Liver (tissue), 8 donors: ENCODE measurements at regions not wholly inside any gene's neighbourhood (a gene's known extent, or its start where the extent isn't known, plus 50 kb on each side); places are given as distances from the start of the nearest gene placed in this dataset.

Experiments used
- DNase-seq: peaks from one replicate; pipeline ENCODE4 v3.0.0-alpha.2; 2017; ENCODE audit warnings: low spot score
- H3K27ac ChIP-seq, 2 donors: one replicate each; pipeline ENCODE4 v1.7.0; 2013; ENCODE audit warnings: inconsistent platforms in 2 of 2, low read length in 2 of 2, control low read depth in 1 of 2, low read depth in 1 of 2, mild to moderate bottlenecking in 1 of 2
- H3K27me3 ChIP-seq, 4 donors: one replicate each; pipeline versions ENCODE4 v1.6.1 to v1.7.0; 2013; ENCODE audit warnings: low read length in 3 of 4, inconsistent platforms in 1 of 4, mild to moderate bottlenecking in 1 of 4, moderate library complexity in 1 of 4; ENCODE audit not compliant: control insufficient read depth in 4 of 4, insufficient read depth in 4 of 4
- H3K36me3 ChIP-seq, 4 donors: one replicate each; pipeline versions ENCODE4 v1.6.1 to v1.7.0; 2013; ENCODE audit warnings: low read length in 3 of 4, mild to moderate bottlenecking in 3 of 4, low read depth in 1 of 4, moderate library complexity in 1 of 4; ENCODE audit not compliant: control insufficient read depth in 4 of 4, insufficient read depth in 3 of 4
- H3K4me1 ChIP-seq, 4 donors: one replicate each; pipeline versions ENCODE4 v1.6.1 to v1.7.0; 2013; ENCODE audit warnings: low read length in 3 of 4, mild to moderate bottlenecking in 3 of 4, moderate library complexity in 1 of 4; ENCODE audit not compliant: control insufficient read depth in 4 of 4, insufficient read depth in 4 of 4
- H3K4me3 ChIP-seq, 3 donors: one replicate each; pipeline versions ENCODE4 v1.6.1 to v1.7.0; 2013; ENCODE audit warnings: low read length in 3 of 3, control low read depth in 1 of 3, low read depth in 1 of 3, mild to moderate bottlenecking in 1 of 3
- H3K9ac ChIP-seq, 2 donors: one replicate each; pipeline ENCODE4 v1.7.0; 2013; ENCODE audit warnings: low read length in 2 of 2, mild to moderate bottlenecking in 2 of 2, moderate library complexity in 2 of 2, control low read depth in 1 of 2, low read depth in 1 of 2
- H3K9me3 ChIP-seq, 4 donors: one replicate each; pipeline versions ENCODE4 v1.6.1 to v1.7.0; 2013; ENCODE audit warnings: low read length in 3 of 4; ENCODE audit not compliant: control insufficient read depth in 4 of 4
- ATF3 ChIP-seq: IDR thresholded peaks from 2 replicates; pipeline ENCODE4 v1.6.1; 2016; ENCODE audit warnings: antibody characterized with exemption
- CTCF ChIP-seq: fragments of 150-350 bp; IDR thresholded peaks from 2 replicates; pipeline ENCODE4 v1.5.1; 2017; ENCODE audit warnings: improper control_type of control experiment, low read depth, low read length; ENCODE audit not compliant: missing input control
- EGR1 ChIP-seq, 2 donors: IDR thresholded peaks; 2 replicates each; pipeline ENCODE4 v1.6.1; 2016 to 2018; ENCODE audit warnings: antibody characterized with exemption in 2 of 2, low read depth in 2 of 2
- FOXA2 ChIP-seq: IDR thresholded peaks from 2 replicates; pipeline ENCODE4 v1.6.1; 2016; ENCODE audit warnings: antibody characterized with exemption
- GABPA ChIP-seq, 2 donors: IDR thresholded peaks in 1 of 2; conservative IDR thresholded peaks in 1 of 2; 2 replicates each; pipeline ENCODE4 v1.6.1; 2016; ENCODE audit warnings: antibody characterized with exemption in 2 of 2, mild to moderate bottlenecking in 1 of 2, moderate library complexity in 1 of 2
- HNF4G ChIP-seq: IDR thresholded peaks from 2 replicates; pipeline ENCODE4 v1.6.1; 2016; ENCODE audit warnings: antibody characterized with exemption
- JUND ChIP-seq, 2 donors: IDR thresholded peaks; 2 replicates each; pipeline ENCODE4 v1.6.1; 2016; ENCODE audit warnings: antibody characterized with exemption in 2 of 2
- MAX ChIP-seq: IDR thresholded peaks from 2 replicates; pipeline ENCODE4 v1.6.1; 2016; ENCODE audit warnings: antibody characterized with exemption
- NR2F2 ChIP-seq: IDR thresholded peaks from 2 replicates; pipeline ENCODE4 v1.6.1; 2016; ENCODE audit warnings: antibody characterized with exemption
- RAD21 ChIP-seq, 2 donors: IDR thresholded peaks; 2 replicates each; pipeline ENCODE4 v1.6.1; 2016; ENCODE audit warnings: antibody characterized with exemption in 2 of 2, mild to moderate bottlenecking in 2 of 2
- REST ChIP-seq: IDR thresholded peaks from 2 replicates; pipeline ENCODE4 v1.6.1; 2016; ENCODE audit warnings: antibody characterized with exemption, mild to moderate bottlenecking
- RXRA ChIP-seq, 2 donors: IDR thresholded peaks; 2 replicates each; pipeline ENCODE4 v1.6.1; 2017 to 2018; ENCODE audit warnings: antibody characterized with exemption in 2 of 2, mild to moderate bottlenecking in 1 of 2
- SP1 ChIP-seq: IDR thresholded peaks from 2 replicates; pipeline ENCODE4 v1.6.1; 2018; ENCODE audit warnings: antibody characterized with exemption, mild to moderate bottlenecking
- TAF1 ChIP-seq: conservative IDR thresholded peaks from 2 replicates; pipeline ENCODE4 v1.6.1; 2016; ENCODE audit warnings: antibody characterized with exemption, mild to moderate bottlenecking
- YY1 ChIP-seq: IDR thresholded peaks from 2 replicates; pipeline ENCODE4 v1.6.1; 2016; ENCODE audit warnings: antibody characterized with exemption, mild to moderate bottlenecking
- WGBS: extraction: QIAGEN DNeasy Blood & Tissue Kit; methylation state at CpG from one replicate; pipeline ENCODE4 v1.1.7; 2013; 5-methylcytosine and 5-hydroxymethylcytosine counted together
- donor health status: healthy.
- donor health status: healthy.
- donor health status: healthy.
- donor health status: healthy.
- donor health status: healthy.

- Histone ChIP-seq H3K27ac (no peak overlapping the region), H3K36me3 (no peaks in the 10 kb centered on the region), H3K4me1 (no peaks in the 10 kb centered on the region), H3K27me3 (no peaks in the 10 kb centered on the region), H3K9me3 (no peaks in the 10 kb centered on the region), H3K9ac (no peak overlapping the region), H3K4me3 (no peak overlapping the region)
- DNase-seq, result no peak
- 89% methylated on average over 2 of the region's 2 CpGs for WGBS
- TF ChIP-seq FOXA2 (no peak), GABPA (IDR thresholded peaks at IDR 0.05 in 1 of 2, conservative IDR thresholded peaks at IDR 0.05 in 1 of 2) (no peak)
These were observed 110.2 kb downstream of the FZD1 start for GRCh38 chr7:91374321-91374989.

GRCh38 chr7:91375378-91375777 lies 111.1 kb downstream of the FZD1 start:
- WGBS, result 92% methylated on average over 2 of the region's 2 CpGs
- Histone ChIP-seq H3K4me3 (no peak overlapping the region), H3K9ac (no peak overlapping the region), H3K27ac (no peak overlapping the region), H3K9me3 (no peaks in the 10 kb centered on the region), H3K27me3 (no peaks in the 10 kb centered on the region), H3K4me1 (no peaks in the 10 kb centered on the region), H3K36me3 (no peaks in the 10 kb centered on the region)
- DNase-seq, result no peak
- TF ChIP-seq YY1, result no peak

- WGBS, result 94% methylated on average over 2 of the region's 2 CpGs
- TF ChIP-seq TAF1, result no peak
- TF ChIP-seq SP1, result no peak
- no peak for TF ChIP-seq YY1
- no peak for TF ChIP-seq RAD21 (IDR thresholded peaks at IDR 0.05)
- TF ChIP-seq MAX, result no peak
- no peak for TF ChIP-seq RXRA (IDR thresholded peaks at IDR 0.05)
- no peak for TF ChIP-seq NR2F2
- TF ChIP-seq CTCF, result no peak
- no peak for TF ChIP-seq JUND (IDR thresholded peaks at IDR 0.05)
- no peak for TF ChIP-seq EGR1 (IDR thresholded peaks at IDR 0.05; ENCODE audit: low read depth in 2 of 2)
- DNase-seq, result no peak
- Histone ChIP-seq H3K27ac (no peak overlapping the region), H3K4me3 (no peak overlapping the region), H3K36me3 (no peaks in the 10 kb centered on the region), H3K9ac (no peak overlapping the region), H3K27me3 (no peaks in the 10 kb centered on the region), H3K9me3 (no peaks in the 10 kb centered on the region), H3K4me1 (no peaks in the 10 kb centered on the region)
These were observed 113.9 kb downstream of the FZD1 start for GRCh38 chr7:91378131-91378530.

- no peak overlapping the region for H3K9ac ChIP-seq
- H3K4me3 ChIP-seq, result no peak overlapping the region
- H3K9me3 ChIP-seq, result no peaks in the 10 kb centered on the region
- DNase-seq, result no peak
- whole genome bisulfite sequencing, result 78% methylated on average over 2 of the region's 2 CpGs
- no peaks in the 10 kb centered on the region for H3K4me1 ChIP-seq
- no peaks in the 10 kb centered on the region for H3K27me3 ChIP-seq
- H3K27ac ChIP-seq, result no peak overlapping the region
- H3K36me3 ChIP-seq, result no peaks in the 10 kb centered on the region
- no peak for TF ChIP-seq YY1
- TF ChIP-seq REST, result no peak
- no peak for TF ChIP-seq NR2F2
- no peak for TF ChIP-seq CTCF
- TF ChIP-seq HNF4G, result no peak
- TF ChIP-seq ATF3, result no peak
- no peak for TF ChIP-seq SP1
- TF ChIP-seq RXRA (IDR thresholded peaks at IDR 0.05), result no peak
- TF ChIP-seq MAX, result no peak
- TF ChIP-seq RAD21 (IDR thresholded peaks at IDR 0.05), result no peak
These were observed 115.0 kb downstream of the FZD1 start for GRCh38 chr7:91379236-91379635.
